ENCODE measurements at regions not wholly inside any gene's neighbourhood (a gene's known extent, or its start where the extent isn't known, plus 50 kb on each side); places are given as distances from the start of the nearest gene placed in this dataset.

- TF ChIP-seq, protein P1, sequence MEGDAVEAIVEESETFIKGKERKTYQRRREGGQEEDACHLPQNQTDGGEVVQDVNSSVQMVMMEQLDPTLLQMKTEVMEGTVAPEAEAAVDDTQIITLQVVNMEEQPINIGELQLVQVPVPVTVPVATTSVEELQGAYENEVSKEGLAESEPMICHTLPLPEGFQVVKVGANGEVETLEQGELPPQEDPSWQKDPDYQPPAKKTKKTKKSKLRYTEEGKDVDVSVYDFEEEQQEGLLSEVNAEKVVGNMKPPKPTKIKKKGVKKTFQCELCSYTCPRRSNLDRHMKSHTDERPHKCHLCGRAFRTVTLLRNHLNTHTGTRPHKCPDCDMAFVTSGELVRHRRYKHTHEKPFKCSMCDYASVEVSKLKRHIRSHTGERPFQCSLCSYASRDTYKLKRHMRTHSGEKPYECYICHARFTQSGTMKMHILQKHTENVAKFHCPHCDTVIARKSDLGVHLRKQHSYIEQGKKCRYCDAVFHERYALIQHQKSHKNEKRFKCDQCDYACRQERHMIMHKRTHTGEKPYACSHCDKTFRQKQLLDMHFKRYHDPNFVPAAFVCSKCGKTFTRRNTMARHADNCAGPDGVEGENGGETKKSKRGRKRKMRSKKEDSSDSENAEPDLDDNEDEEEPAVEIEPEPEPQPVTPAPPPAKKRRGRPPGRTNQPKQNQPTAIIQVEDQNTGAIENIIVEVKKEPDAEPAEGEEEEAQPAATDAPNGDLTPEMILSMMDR (conservative IDR thresholded peaks at IDR 0.05), result no peak
- TF ChIP-seq ZFX (IDR thresholded peaks at IDR 0.05), result no peak
Measured at GRCh38 chr12:84562331-84562730, 350.3 kb downstream of the SLC6A15 start.
